GM23248 (cell line): ENCODE measurements at regions not wholly inside any gene's neighbourhood (a gene's known extent, or its start where the extent isn't known, plus 50 kb on each side); places are given as distances from the start of the nearest gene placed in this dataset.

Experiments
- EZH2 ChIP-seq: fragments of 200-600 bp; sonication (generic); IDR thresholded peaks from 2 replicates; pipeline ENCODE4 v1.6.1; 2018; ENCODE audit warnings: antibody characterized with exemption, mild to moderate bottlenecking; ENCODE audit not compliant: insufficient read depth, poor library complexity, severe bottlenecking
- EZH2phosphoT487 ChIP-seq: fragments of 200-600 bp; sonication (generic); IDR thresholded peaks from 2 replicates; pipeline ENCODE4 v1.6.1; 2018; ENCODE audit warnings: antibody characterized with exemption, moderate library complexity, mild to moderate bottlenecking, low read depth; ENCODE audit not compliant: insufficient read depth

GRCh38 chr4:137274404-137274803, 257.9 kb downstream of the PCDH18 start:
- no peak for TF ChIP-seq EZH2
- TF ChIP-seq EZH2phosphoT487, result no peak
